Keratinocyte (primary cell): ENCODE measurements at regions not wholly inside any gene's neighbourhood (a gene's known extent, or its start where the extent isn't known, plus 50 kb on each side); places are given as distances from the start of the nearest gene placed in this dataset.

Experiments used
- EZH2 ChIP-seq: IDR thresholded peaks from one replicate; pipeline ENCODE4 v1.6.1; 2012; ENCODE audit warnings: inconsistent platforms, mild to moderate bottlenecking, low read length, moderate library complexity
- TF ChIP-seq, protein P1 (sequence below), 3 experiments: IDR thresholded peaks in 1 of 3; conservative IDR thresholded peaks in 1 of 3; optimal IDR thresholded peaks in 1 of 3; 2 replicates in 2 of 3; 3 replicates in 1 of 3; pipeline versions ENCODE3 to v1.5.1; 2011; ENCODE audit warnings: low read length in 3 of 3, mild to moderate bottlenecking in 3 of 3, moderate library complexity in 2 of 3, control low read depth in 1 of 3, inconsistent platforms in 1 of 3; ENCODE audit not compliant: insufficient read depth in 2 of 3; ENCODE audit errors: extremely low read depth in 1 of 3

DNA sequence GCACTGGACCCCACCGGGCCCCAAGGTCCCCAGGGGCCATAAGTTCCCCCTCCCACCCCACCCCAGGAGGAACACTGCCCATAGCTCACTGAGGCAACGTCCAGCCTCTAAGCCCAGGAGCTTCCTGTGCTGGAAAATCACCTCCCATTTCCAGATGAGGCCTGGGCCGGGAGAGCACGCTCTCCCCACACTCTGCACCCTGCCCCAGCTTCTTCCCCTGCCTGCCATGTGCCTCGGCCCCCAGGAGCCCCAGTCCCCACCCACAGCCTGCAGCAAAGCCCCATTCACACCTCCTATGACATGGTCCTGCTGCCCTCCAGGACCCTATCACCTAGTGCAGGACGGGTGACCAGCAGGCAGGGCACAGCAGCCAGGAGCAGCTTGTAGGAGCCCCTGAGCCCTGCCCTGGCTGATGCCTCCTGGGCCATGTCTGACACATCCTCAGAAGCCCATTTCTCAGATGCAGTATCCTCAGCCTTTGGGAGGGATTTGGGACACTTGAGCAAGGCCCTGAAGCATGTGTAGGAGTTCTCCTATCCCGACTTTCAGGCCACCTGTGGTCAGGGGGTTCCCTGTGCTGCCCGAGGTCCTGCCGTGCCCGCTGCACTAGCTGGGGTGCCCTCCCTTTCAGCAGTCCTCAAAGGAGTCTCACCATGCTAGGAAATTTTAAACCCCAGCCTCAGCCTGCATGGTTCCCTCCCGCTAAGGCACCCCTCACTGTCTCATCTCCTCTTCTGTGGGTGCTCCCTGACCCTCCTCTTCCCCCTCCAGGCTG lies 119.4 kb upstream of the FOXD4L5 start:
- TF ChIP-seq, protein P1, sequence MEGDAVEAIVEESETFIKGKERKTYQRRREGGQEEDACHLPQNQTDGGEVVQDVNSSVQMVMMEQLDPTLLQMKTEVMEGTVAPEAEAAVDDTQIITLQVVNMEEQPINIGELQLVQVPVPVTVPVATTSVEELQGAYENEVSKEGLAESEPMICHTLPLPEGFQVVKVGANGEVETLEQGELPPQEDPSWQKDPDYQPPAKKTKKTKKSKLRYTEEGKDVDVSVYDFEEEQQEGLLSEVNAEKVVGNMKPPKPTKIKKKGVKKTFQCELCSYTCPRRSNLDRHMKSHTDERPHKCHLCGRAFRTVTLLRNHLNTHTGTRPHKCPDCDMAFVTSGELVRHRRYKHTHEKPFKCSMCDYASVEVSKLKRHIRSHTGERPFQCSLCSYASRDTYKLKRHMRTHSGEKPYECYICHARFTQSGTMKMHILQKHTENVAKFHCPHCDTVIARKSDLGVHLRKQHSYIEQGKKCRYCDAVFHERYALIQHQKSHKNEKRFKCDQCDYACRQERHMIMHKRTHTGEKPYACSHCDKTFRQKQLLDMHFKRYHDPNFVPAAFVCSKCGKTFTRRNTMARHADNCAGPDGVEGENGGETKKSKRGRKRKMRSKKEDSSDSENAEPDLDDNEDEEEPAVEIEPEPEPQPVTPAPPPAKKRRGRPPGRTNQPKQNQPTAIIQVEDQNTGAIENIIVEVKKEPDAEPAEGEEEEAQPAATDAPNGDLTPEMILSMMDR (optimal IDR thresholded peaks at IDR 0.05 in 1 of 3, IDR thresholded peaks at IDR 0.05 in 1 of 3, conservative IDR thresholded peaks at IDR 0.05 in 1 of 3; ENCODE audit: extremely low read depth in 1 of 3, insufficient read depth in 2 of 3, low read length in 3 of 3): no peak
- no peak for TF ChIP-seq EZH2
